ENCODE measurements at regions not wholly inside any gene's neighbourhood (a gene's known extent, or its start where the extent isn't known, plus 50 kb on each side); places are given as distances from the start of the nearest gene placed in this dataset.

- DNase-seq: no peak
Observed at GRCh38 chr15:85890620-85890980, 95.9 kb upstream of the KLHL25 start.

GRCh38 chr15:85891470-85891869 lies 96.7 kb upstream of the KLHL25 start:
- DNase-seq: no peak

GRCh38 chr15:85892232-85892631 lies 97.5 kb upstream of the KLHL25 start:
- no peak for DNase-seq

GRCh38 chr15:85897207-85897894 lies 102.6 kb upstream of the KLHL25 start:
- DNase-seq: no peak

DNA sequence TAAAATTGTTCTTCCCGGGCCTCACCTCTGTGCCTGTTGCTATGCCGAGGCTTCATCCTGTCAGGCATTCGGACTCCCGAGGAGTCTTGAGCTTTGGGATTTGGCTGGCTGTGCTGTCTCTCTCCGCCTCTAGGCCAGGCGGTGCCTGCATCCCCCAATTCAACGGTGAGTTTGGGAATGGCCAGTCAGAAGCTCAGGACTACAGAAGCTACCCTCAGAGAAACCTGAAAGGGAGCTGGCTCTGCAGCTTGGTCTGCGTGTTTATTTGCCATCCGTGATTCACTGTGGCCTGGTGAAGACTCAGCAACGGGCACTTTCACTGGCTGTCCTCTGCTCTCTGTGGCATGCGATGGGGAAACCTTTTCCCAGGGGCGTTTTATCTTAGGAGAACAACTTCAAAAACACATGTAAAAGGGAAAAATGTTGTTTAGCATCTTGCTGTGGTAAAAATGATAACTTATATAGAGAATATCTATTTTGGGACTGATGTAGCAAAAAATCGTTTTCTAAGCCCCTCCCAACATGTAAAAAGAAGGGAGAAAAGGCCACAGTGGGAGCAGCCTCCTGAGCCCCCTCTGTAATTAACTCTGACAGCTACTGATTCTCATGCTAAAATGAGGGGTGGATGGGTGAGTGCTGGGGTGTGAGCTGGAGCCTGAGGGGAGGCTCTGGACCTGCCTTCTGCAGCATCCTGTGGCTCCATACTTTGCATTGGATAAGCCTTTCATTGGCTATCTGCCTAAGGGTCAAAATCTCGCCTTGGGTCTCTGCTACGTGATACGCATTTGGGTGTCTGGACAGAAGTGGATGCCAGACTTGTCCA lies 103.4 kb upstream of the KLHL25 start:
- DNase-seq: no peak

DNA sequence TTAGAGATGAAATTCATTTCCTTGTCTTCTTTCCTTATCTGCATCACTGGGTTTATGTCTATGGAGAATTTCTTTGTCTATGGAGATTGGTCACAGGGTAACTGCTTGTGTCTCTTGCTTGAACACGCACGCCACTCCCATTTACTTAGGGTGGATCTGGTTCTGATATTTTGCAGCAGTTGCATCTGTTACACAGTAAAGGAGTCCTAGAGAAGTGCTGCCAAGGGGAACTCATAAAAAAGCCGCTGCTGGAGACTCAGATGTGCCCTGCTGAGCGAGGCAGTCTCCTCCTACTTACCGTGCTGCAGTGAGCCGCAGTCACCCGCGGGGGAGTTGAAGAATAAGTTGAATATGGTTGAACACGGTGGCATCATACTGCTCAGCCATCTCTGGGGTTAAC lies 105.2 kb upstream of the KLHL25 start:
- DNase-seq: no peak

DNA sequence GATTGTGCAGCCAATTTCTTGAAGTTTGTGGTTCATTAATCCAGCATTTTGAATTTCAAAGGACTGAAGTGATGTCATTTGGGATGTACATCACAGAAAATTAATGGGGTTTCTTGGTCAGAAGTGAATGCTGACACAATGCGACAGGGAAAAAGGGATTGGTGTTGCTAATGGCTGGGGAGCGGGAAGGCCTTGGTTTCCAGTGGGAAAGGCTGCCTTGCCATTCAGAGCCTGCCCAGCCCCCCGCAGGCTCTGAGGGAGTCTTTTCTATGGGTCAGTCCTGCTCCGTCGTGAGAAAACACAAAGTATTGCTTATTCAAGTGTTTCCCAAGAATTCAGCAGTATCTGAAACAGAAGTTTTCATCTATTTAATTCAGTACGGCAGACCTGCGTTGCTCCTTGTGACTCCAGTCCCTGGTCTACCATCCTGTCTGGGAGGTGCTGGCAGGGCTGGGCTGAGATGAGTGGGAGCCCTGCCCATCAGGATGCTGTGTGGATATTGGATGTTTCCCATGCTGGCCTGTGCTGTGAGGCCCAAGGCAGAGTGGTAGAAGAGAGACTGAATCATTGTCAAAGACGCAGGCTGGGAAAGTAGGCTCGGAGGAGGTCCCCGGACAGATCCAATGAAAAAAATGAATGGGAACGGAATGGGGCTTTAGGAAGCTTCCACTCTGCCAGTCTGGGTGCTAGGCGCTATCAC lies 111.2 kb upstream of the KLHL25 start:
- no peak for DNase-seq

DNA sequence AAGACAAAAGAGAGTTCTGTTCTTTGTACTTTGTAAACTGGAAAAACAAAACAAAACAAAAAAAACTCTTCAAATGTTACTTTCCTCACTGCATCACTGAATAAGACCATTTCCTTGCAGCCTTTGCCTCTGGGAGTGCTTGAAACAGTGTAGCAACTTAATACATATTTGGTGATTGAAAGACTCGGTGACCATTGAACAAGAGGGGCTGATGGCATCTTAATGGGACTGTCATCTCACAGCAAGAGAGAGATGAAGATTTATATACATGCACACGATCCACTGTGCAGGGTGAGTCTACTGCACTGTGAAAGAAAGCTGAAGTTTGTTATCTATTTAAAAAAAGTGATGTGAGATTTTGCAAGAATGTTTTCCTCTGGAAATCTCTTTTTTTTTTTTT lies 111.9 kb upstream of the KLHL25 start:
- DNase-seq: no peak

DNA sequence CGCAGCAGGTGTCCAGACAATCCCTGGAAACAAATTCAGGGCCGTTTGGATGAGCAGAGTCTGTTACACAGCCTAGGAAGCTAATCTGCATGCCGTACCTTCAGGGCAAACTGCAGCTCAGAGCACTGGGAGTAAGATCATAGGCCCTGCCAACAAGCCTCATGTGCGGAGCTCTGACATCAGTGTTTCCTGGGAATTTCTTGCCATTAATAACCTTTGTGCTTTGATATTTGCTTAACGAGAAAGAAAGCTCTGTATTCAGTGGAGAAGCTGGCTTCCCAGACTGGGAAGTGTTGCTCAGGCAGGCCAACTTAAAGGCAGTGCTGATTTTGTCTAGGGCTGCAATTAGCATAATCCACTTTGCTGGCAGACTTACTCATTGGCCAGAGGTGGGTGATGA lies 116.1 kb upstream of the KLHL25 start:
- no peak for DNase-seq

DNA sequence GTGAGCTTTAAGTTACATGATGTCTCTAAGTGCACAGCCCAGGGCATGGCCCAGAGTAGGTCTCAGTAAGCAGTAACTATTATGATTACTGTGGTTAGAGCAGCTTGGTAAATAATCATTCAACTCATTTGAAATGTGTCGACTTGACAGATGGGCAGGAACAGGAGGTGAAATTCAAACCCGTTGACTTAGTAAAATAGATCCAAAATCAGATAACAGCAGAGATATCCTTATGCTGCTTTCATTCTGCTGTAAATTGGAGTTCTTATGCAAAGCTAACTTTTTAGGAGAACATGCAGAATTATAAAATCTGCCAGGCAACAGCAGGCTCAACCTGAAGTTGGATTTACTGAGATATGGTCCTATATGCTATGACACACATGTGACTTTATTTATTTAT lies 118.7 kb upstream of the KLHL25 start:
- no peak for DNase-seq

DNA sequence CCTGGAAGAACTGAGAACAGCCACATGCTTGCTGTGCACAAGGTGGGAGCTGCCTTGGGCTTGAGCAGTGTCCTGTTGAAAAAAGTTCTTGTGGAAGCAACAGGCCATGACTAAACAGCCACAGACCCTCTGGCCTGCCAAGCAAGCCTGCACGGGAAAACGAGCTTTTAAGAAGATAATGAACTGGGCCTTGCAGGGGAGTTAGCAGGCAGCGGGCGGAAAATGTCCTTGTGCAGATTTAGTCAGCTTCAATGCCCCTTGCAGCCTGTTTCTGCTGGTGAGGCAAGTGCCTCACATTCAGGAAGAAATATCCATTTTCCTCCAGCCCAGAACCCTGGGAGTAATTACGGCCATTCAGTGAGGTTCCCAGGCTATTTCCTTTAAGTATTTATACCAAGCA lies 126.2 kb upstream of the KLHL25 start:
- DNase-seq: no peak

DNA sequence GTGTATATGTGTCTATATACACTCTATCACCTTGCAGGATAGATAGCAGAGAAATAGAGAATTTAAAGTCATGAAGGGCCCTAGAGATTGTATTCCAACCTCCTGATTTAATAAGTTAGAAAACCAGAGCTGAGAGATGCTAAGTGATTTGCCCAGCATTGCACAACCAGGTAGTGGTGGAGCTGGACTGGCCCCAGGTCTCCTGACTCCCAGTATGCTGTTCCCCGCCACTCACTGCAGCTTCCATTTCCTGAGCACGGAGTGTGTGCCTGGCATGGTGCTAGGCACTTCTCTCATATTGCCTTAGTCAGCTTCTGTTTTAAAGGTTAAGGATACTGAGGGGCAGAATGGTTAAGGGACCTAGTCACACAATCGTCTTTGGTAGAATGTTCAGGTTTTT lies 129.4 kb upstream of the KLHL25 start:
- DNase-seq: no peak

GRCh38 chr15:85925649-85926237 lies 131.0 kb upstream of the KLHL25 start:
- no peak for DNase-seq

DNA sequence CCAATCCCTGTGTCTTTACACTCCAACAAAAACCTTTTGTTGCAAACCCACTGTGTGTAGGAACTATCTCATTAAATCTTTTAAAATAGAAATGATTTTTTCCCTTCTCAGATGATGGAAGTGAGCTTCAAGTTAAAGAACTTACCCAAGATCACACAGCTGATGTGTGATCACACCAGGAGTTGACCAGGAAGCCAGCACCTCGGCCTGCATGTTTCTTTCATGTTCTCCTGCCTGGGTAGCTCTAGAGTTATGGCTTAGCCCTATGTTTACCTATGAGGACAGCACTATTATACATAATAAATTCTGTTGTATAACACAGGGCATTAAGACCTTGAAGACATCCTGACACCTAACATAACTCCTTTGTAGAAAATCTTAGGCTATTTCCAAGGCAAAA lies 132.1 kb upstream of the KLHL25 start:
- DNase-seq: no peak

DNA sequence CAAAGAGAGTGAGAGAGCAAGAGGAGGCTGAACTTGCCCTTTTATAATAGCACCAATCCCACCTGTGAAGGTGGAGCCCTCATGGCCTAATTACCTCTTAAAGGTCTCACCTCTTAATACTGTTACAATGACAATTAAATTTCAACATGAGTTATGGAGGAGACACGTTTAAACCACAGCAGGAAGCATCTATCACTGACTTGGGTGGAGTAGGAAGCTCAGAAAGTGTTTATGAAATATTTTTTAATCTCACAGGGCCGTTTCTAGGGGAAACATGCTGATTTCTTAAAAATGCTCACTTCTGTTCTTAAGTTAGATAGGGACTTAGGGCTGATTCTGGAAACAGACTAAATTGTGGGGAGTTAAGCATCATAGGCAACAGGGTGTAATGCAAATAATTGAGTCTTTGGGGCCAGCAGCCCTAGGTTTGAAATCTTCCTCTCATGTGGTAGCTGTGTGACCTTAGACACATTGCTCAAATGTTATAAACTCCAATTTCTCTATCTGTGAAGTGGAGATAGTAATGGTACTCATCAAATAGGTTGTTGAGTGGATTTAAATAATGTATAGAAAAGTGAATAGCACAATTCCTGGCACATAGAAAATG lies 133.3 kb upstream of the KLHL25 start:
- no peak for DNase-seq

DNA sequence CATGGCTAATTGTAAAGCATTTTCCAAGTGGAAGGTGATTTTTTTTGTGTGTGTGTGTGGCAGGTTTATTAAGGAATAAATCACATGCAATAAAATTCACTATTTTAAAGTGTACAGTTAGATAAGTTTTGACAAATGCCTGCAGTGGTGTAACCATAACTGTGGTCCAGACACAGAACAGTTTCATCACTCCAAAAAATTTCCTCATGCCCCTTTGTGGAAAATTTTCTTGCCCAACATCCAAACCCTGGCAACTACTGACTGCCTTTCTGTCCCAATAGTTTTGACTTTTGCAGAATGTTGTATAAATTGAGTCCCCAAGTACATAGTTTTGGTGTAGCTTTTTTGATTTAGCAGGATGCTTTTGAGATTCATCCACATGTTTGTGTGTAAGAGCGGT lies 135.1 kb upstream of the KLHL25 start:
- DNase-seq: no peak

GRCh38 chr15:85932391-85932790 lies 137.7 kb upstream of the KLHL25 start:
- DNase-seq: no peak

DNA sequence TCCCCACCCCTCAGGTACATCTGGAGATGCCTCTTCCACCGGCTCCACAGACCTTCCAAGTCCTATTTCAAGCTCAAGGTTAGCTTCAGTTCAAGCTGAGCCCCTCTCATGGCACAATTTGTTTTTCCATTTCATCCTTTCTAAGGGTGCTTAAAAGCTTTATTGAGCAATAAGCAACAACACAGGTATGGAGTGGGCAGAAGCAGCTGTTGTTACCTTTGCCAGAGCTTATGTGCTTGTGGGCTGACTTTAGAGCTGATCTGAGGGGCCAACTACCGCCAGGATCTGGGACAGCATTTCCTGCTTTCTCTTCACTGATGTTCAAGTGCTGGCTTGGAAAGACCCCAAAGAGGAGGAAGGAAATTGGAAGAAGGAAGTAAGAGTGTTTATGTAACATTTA lies 140.0 kb upstream of the KLHL25 start:
- DNase-seq: no peak

GRCh38 chr15:85935182-85935581 lies 140.5 kb upstream of the KLHL25 start:
- DNase-seq: no peak

DNA sequence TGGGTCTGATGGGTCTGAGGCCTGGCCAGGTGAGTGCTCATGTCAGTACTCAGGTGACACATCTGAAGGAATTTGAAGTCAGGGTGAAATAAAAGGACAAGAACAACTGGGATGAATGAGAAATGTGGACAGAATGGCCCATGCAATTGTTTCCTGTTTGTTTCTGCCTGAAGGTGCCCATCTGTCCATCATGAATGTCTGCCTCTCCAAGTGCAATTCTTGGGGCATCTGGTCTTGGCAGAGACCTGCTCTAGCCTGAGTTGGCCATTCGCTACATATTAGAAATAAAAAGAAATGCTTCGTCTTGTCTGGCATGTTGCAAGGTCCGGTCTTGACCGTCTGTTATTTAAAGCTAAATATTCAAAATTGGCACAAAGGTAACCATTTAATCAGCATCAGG lies 142.0 kb upstream of the AGBL1 start:
- no peak for DNase-seq

DNA sequence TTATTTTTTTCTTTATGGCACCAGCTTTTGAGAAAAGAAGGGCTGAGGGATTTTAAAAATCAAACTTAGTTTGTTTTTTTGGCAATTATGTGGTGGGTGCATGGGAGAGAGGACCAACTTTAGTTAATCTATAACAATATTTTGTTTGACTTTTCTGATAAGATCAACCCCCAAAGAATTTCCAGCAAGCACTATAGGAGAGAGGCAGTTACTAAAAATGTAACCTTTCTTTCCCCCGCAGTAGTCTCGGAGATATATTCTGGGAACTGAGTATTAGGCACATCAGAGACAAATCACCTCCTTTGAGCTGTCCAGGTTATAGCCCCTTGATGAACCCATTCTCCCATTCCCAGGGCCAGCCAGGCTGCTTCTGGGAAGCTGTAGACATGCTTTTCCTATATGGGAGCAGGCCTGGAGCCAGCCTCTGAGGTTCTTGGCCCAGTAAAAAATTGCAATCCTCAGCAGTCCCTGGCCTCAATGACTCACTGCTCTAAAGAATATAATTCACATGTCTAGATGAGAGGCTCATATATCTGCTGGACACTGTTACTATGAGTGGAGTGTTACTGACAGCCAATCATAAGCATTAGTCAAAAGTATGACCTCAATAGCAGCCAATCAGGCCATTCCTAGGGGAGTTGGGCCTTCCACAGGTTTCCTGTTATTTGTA lies 138.3 kb upstream of the AGBL1 start:
- DNase-seq: no peak

DNA sequence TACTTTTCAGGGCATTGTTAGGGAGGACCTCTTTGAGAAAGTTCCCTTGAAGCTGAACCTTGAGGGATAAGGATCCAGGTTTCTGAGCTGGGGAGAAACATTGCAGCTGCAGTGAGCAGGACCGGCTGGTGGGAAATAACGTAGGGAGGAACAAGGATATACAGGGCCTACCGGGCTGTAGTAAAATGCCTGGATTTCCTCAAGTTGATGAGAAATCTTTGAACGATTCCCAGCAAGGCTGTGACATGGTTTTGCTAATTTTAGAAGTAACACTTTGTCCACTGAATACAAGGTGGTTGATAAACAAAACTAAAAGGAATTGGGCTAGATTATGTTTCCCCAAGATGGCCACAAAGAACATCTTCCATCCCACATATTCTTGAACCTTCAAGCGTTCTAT lies 137.0 kb upstream of the AGBL1 start:
- DNase-seq: no peak

DNA sequence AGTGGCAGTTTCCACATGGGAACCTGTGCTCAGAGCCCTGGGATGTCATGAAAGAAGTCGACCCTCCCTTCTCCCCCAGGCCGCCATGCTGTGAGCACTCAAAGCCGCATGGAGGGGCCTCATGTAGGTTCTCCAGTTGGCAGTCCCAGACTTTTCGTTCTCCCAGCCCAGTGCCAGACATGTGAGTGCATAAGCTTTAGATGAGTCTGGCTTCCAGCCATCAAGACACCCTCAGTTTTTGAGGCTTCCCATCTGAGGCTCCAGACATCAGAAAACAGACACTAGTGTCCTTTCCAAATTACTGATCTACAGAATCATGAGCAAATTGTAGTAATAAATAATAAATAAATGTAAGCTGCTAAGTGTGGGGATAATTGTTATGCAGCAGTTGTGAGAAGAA lies 136.5 kb upstream of the AGBL1 start:
- no peak for DNase-seq

Measured in stimulated activated CD4-positive, alpha-beta T cell treated with anti-CD3 and anti-CD28 coated beads, Interleukin-1b, Interleukin-23, amount 100 ng/mL, for 48 hours (primary cell).